ENCODE measurements at regions not wholly inside any gene's neighbourhood (a gene's known extent, or its start where the extent isn't known, plus 50 kb on each side); places are given as distances from the start of the nearest gene placed in this dataset.

DNA sequence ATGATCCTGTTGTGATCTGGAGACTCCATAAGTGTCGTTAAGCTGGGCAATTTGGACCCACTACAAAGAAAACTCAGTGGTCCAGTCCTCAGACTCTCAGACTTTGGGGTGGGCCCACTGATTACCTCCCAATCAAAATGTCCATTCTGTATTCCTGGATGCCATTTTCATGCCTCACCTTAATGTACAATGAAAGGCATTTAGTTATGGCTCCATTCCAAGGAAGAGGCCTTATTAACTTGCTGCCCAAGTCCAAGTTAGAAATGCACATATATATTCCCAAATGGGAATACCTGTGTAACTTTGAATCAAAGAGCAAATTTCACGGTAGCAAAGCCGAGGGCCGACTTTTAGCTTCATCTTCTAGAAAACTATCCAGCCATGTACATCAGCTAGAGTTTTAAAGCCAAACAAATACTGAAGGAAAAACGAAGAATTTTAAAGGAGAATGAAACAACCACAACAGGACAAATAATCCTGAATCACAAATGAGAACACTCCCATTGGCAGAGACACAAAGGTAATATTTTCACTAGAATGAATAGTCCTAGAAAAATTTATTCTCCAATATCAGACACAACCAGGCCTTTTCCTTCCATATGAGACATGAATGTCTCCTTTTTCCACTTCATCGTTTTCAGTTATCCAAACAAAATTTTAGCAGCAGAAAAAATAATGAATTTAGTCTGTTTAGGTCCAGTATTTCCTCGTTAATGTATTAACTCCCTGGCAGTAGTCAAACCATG lies 63.7 kb upstream of the HHIP start:
- no peak for TF ChIP-seq CTCF (IDR thresholded peaks at IDR 0.05; ENCODE audit: low read depth, low read length, poor library complexity, severe bottlenecking)
- TF ChIP-seq EZH2phosphoT487 (IDR thresholded peaks at IDR 0.05; ENCODE audit: borderline replicate concordance, low read length), result no peak

Measured in DOHH2 (cell line).